Forelimb muscle (tissue), 1 donor: ENCODE measurements at regions not wholly inside any gene's neighbourhood (a gene's known extent, or its start where the extent isn't known, plus 50 kb on each side); places are given as distances from the start of the nearest gene placed in this dataset.

Experiments
- DNase-seq: peaks from one replicate; pipeline ENCODE4 v3.0.0-alpha.2; 2013; ENCODE audit warnings: low read depth

GRCh38 chr16:86112178-86112577 lies 213.2 kb downstream of the IRF8 start:
- no peak for DNase-seq

GRCh38 chr16:86117235-86117634 lies 218.3 kb downstream of the IRF8 start:
- no peak for DNase-seq

- DNase-seq = no peak
These were observed 218.8 kb downstream of the IRF8 start for GRCh38 chr16:86117756-86118155.

- no peak for DNase-seq
These were observed 219.7 kb downstream of the IRF8 start for GRCh38 chr16:86118467-86119307.

- no peak for DNase-seq
These were observed 221.5 kb downstream of the IRF8 start for GRCh38 chr16:86120201-86121192.

- DNase-seq = no peak
These were observed 222.5 kb downstream of the IRF8 start for GRCh38 chr16:86121374-86122010.

GRCh38 chr16:86122681-86123342 lies 223.8 kb downstream of the IRF8 start:
- no peak for DNase-seq

- DNase-seq = no peak
These were observed 225.4 kb downstream of the IRF8 start for GRCh38 chr16:86124321-86124720.

GRCh38 chr16:86126891-86127290 lies 227.9 kb downstream of the IRF8 start:
- no peak for DNase-seq

GRCh38 chr16:86127366-86127765 lies 228.4 kb downstream of the IRF8 start:
- DNase-seq = no peak

GRCh38 chr16:86128246-86128645 lies 229.3 kb downstream of the IRF8 start:
- no peak for DNase-seq

- DNase-seq = no peak
These were observed 230.6 kb downstream of the IRF8 start for GRCh38 chr16:86129541-86129940.

GRCh38 chr16:86133377-86133776 lies 234.4 kb downstream of the IRF8 start:
- DNase-seq = no peak

GRCh38 chr16:86133847-86134375 lies 234.9 kb downstream of the IRF8 start:
- no peak for DNase-seq

GRCh38 chr16:86134802-86135461 lies 236.0 kb downstream of the IRF8 start:
- DNase-seq = no peak

- DNase-seq = no peak
These were observed 238.4 kb downstream of the IRF8 start for GRCh38 chr16:86137359-86137758.

- no peak for DNase-seq
These were observed 239.4 kb downstream of the IRF8 start for GRCh38 chr16:86138121-86139085.

GRCh38 chr16:86142801-86143236 lies 243.9 kb downstream of the IRF8 start:
- no peak for DNase-seq

- no peak for DNase-seq
These were observed 244.7 kb downstream of the IRF8 start for GRCh38 chr16:86143666-86144065.
